ENCODE measurements at regions not wholly inside any gene's neighbourhood (a gene's known extent, or its start where the extent isn't known, plus 50 kb on each side); places are given as distances from the start of the nearest gene placed in this dataset.
"Not testable (repeated sequence)": the region's sequence is repeated elsewhere in the genome, so short reads cannot be mapped to it uniquely, and the experiment has no call there.

GRCh38 chr2:219726916-219727315, 99.5 kb downstream of the SLC4A3 start:
- no peak for DNase-seq (ENCODE audit: low spot score)

- DNase-seq (ENCODE audit: low spot score): no peak
These were observed 100.5 kb downstream of the SLC4A3 start for GRCh38 chr2:219727771-219728429.

GRCh38 chr2:219728991-219729487, 101.6 kb downstream of the SLC4A3 start:
- no peak for DNase-seq (ENCODE audit: low spot score)

GRCh38 chr2:219731173-219731572, 103.7 kb downstream of the SLC4A3 start:
- no peak for DNase-seq (ENCODE audit: low spot score)

- DNase-seq (ENCODE audit: low spot score): no peak
These were observed 105.7 kb downstream of the SLC4A3 start for GRCh38 chr2:219733106-219733505.

GRCh38 chr2:219733746-219734145, 106.3 kb downstream of the SLC4A3 start:
- DNase-seq (ENCODE audit: low spot score): no peak

GRCh38 chr2:219736209-219736608, 108.8 kb downstream of the SLC4A3 start:
- no peak for DNase-seq (ENCODE audit: low spot score)

- DNase-seq (ENCODE audit: low spot score): no peak
These were observed 109.9 kb downstream of the SLC4A3 start for GRCh38 chr2:219737270-219737691.

- no peak for DNase-seq (ENCODE audit: low spot score)
These were observed 111.6 kb downstream of the SLC4A3 start for GRCh38 chr2:219739066-219739465.

- no peak for DNase-seq (ENCODE audit: low spot score)
These were observed 112.5 kb downstream of the SLC4A3 start for GRCh38 chr2:219739866-219740440.

- DNase-seq (ENCODE audit: low spot score): no peak
These were observed 116.1 kb downstream of the SLC4A3 start for GRCh38 chr2:219743548-219743947.

GRCh38 chr2:219744066-219744465, 116.6 kb downstream of the SLC4A3 start:
- DNase-seq (ENCODE audit: low spot score): no peak

GRCh38 chr2:219744600-219744999, 117.2 kb downstream of the SLC4A3 start:
- no peak for DNase-seq (ENCODE audit: low spot score)

GRCh38 chr2:219747637-219748036, 120.2 kb downstream of the SLC4A3 start:
- no peak for DNase-seq (ENCODE audit: low spot score)

GRCh38 chr2:219748671-219749570, 121.5 kb downstream of the SLC4A3 start:
- no peak for DNase-seq (ENCODE audit: low spot score)

- DNase-seq (ENCODE audit: low spot score): not testable (repeated sequence)
These were observed 123.7 kb downstream of the SLC4A3 start for GRCh38 chr2:219751121-219751520.

GRCh38 chr2:219752726-219753125, 125.3 kb downstream of the SLC4A3 start:
- DNase-seq (ENCODE audit: low spot score): no peak

GRCh38 chr2:219758907-219759680, 131.7 kb downstream of the SLC4A3 start:
- DNase-seq (ENCODE audit: low spot score): no peak

- DNase-seq (ENCODE audit: low spot score): no peak
These were observed 132.4 kb downstream of the SLC4A3 start for GRCh38 chr2:219759801-219760200.

- no peak for DNase-seq (ENCODE audit: low spot score)
These were observed 137.9 kb downstream of the SLC4A3 start for GRCh38 chr2:219765231-219765911.

- no peak for DNase-seq (ENCODE audit: low spot score)
These were observed 139.2 kb downstream of the SLC4A3 start for GRCh38 chr2:219766658-219767057.

Data from CD4-positive, alpha-beta T cell treated with Interleukin-6 at 100 ng/mL for 8 hours (primary cell).